KMS-11 (cell line): ENCODE measurements at regions not wholly inside any gene's neighbourhood (a gene's known extent, or its start where the extent isn't known, plus 50 kb on each side); places are given as distances from the start of the nearest gene placed in this dataset.

Experiments
- H2AFZ ChIP-seq: fragments of 200-600 bp; sonication (generic); 2 replicates; pipeline ENCODE4 v1.6.1; 2016; ENCODE audit warnings: antibody characterized with exemption, mixed run types, low read depth
- H3K27ac ChIP-seq: fragments of 200-600 bp; sonication (generic); 2 replicates; pipeline ENCODE4 v1.6.1; 2016; ENCODE audit warnings: mild to moderate bottlenecking, mixed run types
- H3K27me3 ChIP-seq: fragments of 200-600 bp; sonication (generic); 2 replicates; pipeline ENCODE4 v1.6.1; 2017; ENCODE audit warnings: mild to moderate bottlenecking, low read depth, mixed run types, moderate library complexity; ENCODE audit not compliant: insufficient read depth
- H3K36me3 ChIP-seq: fragments of 200-600 bp; sonication (generic); 2 replicates; pipeline ENCODE4 v1.6.1; 2017; ENCODE audit warnings: mild to moderate bottlenecking, mixed run types; ENCODE audit not compliant: insufficient read depth
- H3K4me1 ChIP-seq: fragments of 200-600 bp; sonication (generic); 2 replicates; pipeline ENCODE4 v1.6.1; 2016; ENCODE audit warnings: mild to moderate bottlenecking, low read depth, mixed run types; ENCODE audit not compliant: poor library complexity, severe bottlenecking
- H3K4me2 ChIP-seq: fragments of 200-600 bp; sonication (generic); 2 replicates; pipeline ENCODE4 v1.7.0; 2016; ENCODE audit warnings: mild to moderate bottlenecking, mixed run types
- H3K4me3 ChIP-seq: fragments of 200-600 bp; sonication (generic); IDR thresholded peaks from 2 replicates; pipeline ENCODE4 v1.6.1; 2017; ENCODE audit warnings: low read depth, low read length, mixed read lengths; ENCODE audit not compliant: insufficient read depth
- H3K79me2 ChIP-seq: fragments of 200-600 bp; sonication (generic); 2 replicates; pipeline ENCODE4 v1.6.1; 2016; ENCODE audit warnings: low read depth, mixed run types; ENCODE audit not compliant: insufficient read depth
- H3K9ac ChIP-seq: fragments of 200-600 bp; sonication (generic); 2 replicates; pipeline ENCODE4 v1.6.1; 2016; ENCODE audit warnings: mild to moderate bottlenecking, mixed run types
- H4K20me1 ChIP-seq: fragments of 200-600 bp; sonication (generic); 2 replicates; pipeline ENCODE4 v1.6.1; 2016; ENCODE audit warnings: mild to moderate bottlenecking, mixed run types; ENCODE audit not compliant: insufficient read depth
- TF ChIP-seq, protein P1 (sequence below): fragments of 200-600 bp; sonication (generic); conservative IDR thresholded peaks from 2 replicates; pipeline ENCODE4 v1.6.1; 2017; ENCODE audit warnings: low read depth, mild to moderate bottlenecking, antibody characterized with exemption, low read length, moderate library complexity, mixed read lengths

DNA sequence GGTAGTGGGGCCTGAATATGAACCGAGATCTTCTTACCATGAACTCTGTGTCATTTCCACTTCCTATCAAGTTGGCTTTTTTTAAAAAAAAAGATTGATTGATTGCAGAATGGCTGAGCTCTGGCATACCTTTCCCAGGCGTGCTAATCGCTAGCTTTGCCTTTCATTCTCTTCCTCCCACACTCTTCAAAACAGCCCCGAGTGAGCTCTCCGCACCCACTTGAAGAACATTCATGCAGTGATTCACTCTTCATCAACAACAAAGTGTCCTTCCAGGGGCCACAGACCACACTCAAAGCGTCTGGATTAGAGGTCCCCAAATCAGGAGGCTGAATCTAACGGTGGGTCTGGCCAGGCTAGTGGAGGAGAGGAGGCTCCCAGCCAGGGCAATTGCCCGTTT lies 96.3 kb upstream of the GALNT2 start:
- Histone ChIP-seq H3K36me3 (no peaks in the 10 kb centered on the region), H2AFZ (no peak overlapping the region), H3K4me2 (no peak overlapping the region), H3K79me2 (no peaks in the 10 kb centered on the region), H3K4me1 (no peaks in the 10 kb centered on the region), H3K27ac (no peak overlapping the region), H3K4me3 (no peak overlapping the region), H3K27me3 (no peaks in the 10 kb centered on the region), H4K20me1 (no peaks in the 10 kb centered on the region), H3K9ac (no peak overlapping the region)
- TF ChIP-seq, protein P1, sequence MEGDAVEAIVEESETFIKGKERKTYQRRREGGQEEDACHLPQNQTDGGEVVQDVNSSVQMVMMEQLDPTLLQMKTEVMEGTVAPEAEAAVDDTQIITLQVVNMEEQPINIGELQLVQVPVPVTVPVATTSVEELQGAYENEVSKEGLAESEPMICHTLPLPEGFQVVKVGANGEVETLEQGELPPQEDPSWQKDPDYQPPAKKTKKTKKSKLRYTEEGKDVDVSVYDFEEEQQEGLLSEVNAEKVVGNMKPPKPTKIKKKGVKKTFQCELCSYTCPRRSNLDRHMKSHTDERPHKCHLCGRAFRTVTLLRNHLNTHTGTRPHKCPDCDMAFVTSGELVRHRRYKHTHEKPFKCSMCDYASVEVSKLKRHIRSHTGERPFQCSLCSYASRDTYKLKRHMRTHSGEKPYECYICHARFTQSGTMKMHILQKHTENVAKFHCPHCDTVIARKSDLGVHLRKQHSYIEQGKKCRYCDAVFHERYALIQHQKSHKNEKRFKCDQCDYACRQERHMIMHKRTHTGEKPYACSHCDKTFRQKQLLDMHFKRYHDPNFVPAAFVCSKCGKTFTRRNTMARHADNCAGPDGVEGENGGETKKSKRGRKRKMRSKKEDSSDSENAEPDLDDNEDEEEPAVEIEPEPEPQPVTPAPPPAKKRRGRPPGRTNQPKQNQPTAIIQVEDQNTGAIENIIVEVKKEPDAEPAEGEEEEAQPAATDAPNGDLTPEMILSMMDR = no peak

DNA sequence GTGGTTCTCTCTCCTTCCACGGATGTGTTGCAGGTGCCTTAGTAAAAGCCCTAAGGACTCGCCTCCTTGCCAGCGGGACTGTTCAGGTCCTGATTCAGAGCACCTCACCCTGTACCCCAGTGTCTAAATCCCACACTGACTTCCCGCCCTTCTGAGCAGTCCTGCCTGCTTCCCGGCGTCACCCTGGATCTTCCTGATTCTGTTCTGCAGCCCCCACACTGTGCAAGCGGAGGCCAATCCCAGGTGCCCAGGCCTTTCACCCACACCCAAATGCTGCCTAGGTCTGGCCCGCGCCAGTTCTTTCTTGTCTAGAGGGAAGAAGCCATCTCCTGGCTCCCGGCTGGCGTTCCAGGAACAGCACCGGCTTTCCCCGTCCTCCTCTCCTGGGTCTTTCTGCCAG lies 95.9 kb upstream of the GALNT2 start:
- H4K20me1 ChIP-seq = no peaks in the 10 kb centered on the region
- no peaks in the 10 kb centered on the region for H3K27me3 ChIP-seq
- TF ChIP-seq, protein P1 = no peak
- H2AFZ ChIP-seq = no peak overlapping the region
- no peak overlapping the region for H3K9ac ChIP-seq
- H3K79me2 ChIP-seq = no peaks in the 10 kb centered on the region
- H3K4me3 ChIP-seq = no peak overlapping the region
- H3K36me3 ChIP-seq = no peaks in the 10 kb centered on the region
- H3K27ac ChIP-seq = no peak overlapping the region
- H3K4me2 ChIP-seq = no peak overlapping the region
- H3K4me1 ChIP-seq = no peaks in the 10 kb centered on the region

DNA sequence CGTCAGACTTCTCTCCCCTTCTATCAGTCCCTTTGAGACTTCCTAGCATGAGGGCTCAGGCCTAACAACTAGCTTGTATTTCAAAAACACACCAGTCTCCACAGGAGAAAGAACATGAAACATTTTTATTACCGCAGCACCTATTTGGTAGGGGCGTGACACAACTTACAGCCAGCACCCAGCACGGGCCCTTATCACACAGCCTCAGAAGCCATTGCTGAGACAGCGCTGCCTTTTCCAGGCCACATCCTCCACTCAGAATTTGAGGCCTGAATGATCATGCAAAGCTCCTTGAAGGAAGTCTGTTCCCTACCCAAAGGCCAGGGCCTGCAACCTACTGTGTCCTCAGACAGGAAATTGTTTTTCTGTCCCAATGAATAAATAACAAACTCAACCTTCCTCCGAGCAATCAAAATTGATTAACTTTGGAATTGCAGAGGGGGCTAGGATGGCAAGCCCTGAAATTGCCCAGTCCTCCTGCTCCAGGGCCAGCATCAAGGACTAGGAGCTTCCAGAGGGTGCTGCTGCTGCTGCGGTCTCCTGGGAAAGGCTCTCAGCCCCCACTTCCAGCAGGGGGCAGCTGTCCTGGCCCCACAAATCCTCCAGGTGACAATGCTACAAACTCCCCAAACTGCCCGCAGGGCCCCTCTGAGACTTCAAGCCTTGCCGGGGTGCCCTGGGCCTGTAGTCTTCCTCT lies 94.3 kb upstream of the GALNT2 start:
- no peaks in the 10 kb centered on the region for H3K79me2 ChIP-seq
- H3K9ac ChIP-seq = no peak overlapping the region
- no peak overlapping the region for H3K4me2 ChIP-seq
- no peak overlapping the region for H3K27ac ChIP-seq
- no peaks in the 10 kb centered on the region for H3K4me1 ChIP-seq
- H3K36me3 ChIP-seq = no peaks in the 10 kb centered on the region
- no peaks in the 10 kb centered on the region for H3K27me3 ChIP-seq
- no peak overlapping the region for H2AFZ ChIP-seq
- no peaks in the 10 kb centered on the region for H4K20me1 ChIP-seq
- no peak overlapping the region for H3K4me3 ChIP-seq
- TF ChIP-seq, protein P1 = no peak

DNA sequence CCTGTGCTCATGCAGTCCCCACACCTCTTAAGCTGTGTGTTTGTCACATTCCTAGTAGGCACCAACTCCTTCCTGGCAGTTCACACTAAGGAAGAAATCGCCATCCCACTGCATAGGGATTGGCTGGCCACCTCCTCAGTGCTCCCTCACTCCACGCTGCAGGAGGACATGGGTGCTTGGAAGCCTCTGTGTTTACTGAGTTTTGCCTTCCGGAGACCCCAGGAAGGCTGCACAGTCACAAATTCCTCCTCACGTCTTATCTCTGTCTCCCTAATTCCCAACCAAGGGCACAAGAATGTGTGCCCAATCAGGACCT lies 93.8 kb upstream of the GALNT2 start:
- no peak overlapping the region for H3K9ac ChIP-seq
- no peaks in the 10 kb centered on the region for H3K79me2 ChIP-seq
- TF ChIP-seq, protein P1 = no peak
- H3K36me3 ChIP-seq = no peaks in the 10 kb centered on the region
- H3K4me1 ChIP-seq = no peaks in the 10 kb centered on the region
- H2AFZ ChIP-seq = no peak overlapping the region
- H4K20me1 ChIP-seq = no peaks in the 10 kb centered on the region
- H3K27me3 ChIP-seq = no peaks in the 10 kb centered on the region
- H3K4me2 ChIP-seq = no peak overlapping the region
- no peak overlapping the region for H3K27ac ChIP-seq
- no peak overlapping the region for H3K4me3 ChIP-seq
